K562 (cell line): ENCODE measurements at regions not wholly inside any gene's neighbourhood (a gene's known extent, or its start where the extent isn't known, plus 50 kb on each side); places are given as distances from the start of the nearest gene placed in this dataset.

Experiments
- CBX1 ChIP-seq: sonication (generic); IDR thresholded peaks from 2 replicates; pipeline ENCODE4 v1.6.1; 2016; ENCODE audit warnings: antibody characterized with exemption, low read depth, mild to moderate bottlenecking
- CCAR2 ChIP-seq: fragments of 200-400 bp; formaldehyde crosslinking; IDR thresholded peaks from 2 replicates; pipeline ENCODE4 v1.6.1; 2017; ENCODE audit warnings: mild to moderate bottlenecking, low read depth, low read length
- CHCHD3 ChIP-seq: fragments of 250-450 bp; sonication (Bioruptor Pico); IDR thresholded peaks from 2 replicates; pipeline ENCODE4 v2.1.2; 2022; ENCODE audit warnings: mild to moderate bottlenecking
- ELF4 ChIP-seq: fragments of 450-650 bp; formaldehyde crosslinking; IDR thresholded peaks from 2 replicates; pipeline ENCODE4 v1.4.0; 2022; ENCODE audit warnings: missing genetic modification characterization
- HNRNPH1 ChIP-seq: fragments of 200-400 bp; formaldehyde crosslinking; optimal IDR thresholded peaks from 2 replicates; pipeline ENCODE3; 2017; ENCODE audit warnings: low read depth, mild to moderate bottlenecking, low read length, moderate library complexity
- MYNN ChIP-seq, 2 experiments: sonication (generic); formaldehyde crosslinking in 1 of 2; IDR thresholded peaks; 2 replicates each; pipeline versions ENCODE4 v1.5.0 to v1.6.1; 2016 to 2020; ENCODE audit warnings: antibody characterized with exemption in 1 of 2, missing genetic modification reagents in 1 of 2
- RBM15 ChIP-seq: fragments of 200-400 bp; formaldehyde crosslinking; IDR thresholded peaks from 2 replicates; pipeline ENCODE4 v1.6.1; 2018; ENCODE audit warnings: mild to moderate bottlenecking, low read length, moderate library complexity; ENCODE audit not compliant: insufficient read depth
- TRIM24 ChIP-seq, 2 experiments: fragments of 450-650 bp; IDR thresholded peaks; 2 replicates each; pipeline ENCODE4 v1.6.1; 2016
- ZNF431 ChIP-seq: sonication (generic); formaldehyde crosslinking; IDR thresholded peaks from 2 replicates; pipeline ENCODE4 v1.8.0; 2022; ENCODE audit warnings: mild to moderate bottlenecking, missing genetic modification reagents
- ZNF696 ChIP-seq: fragments of 250-450 bp; sonication (Bioruptor Pico); conservative IDR thresholded peaks from 2 replicates; pipeline ENCODE4 v1.4.0; 2020; ENCODE audit warnings: mild to moderate bottlenecking, moderate library complexity
- TF ChIP-seq, protein P1 (sequence below): fragments of 450-650 bp; formaldehyde crosslinking; IDR thresholded peaks from 2 replicates; pipeline ENCODE4 v1.4.0; 2022; ENCODE audit warnings: missing genetic modification characterization
- TF ChIP-seq, protein P2 (sequence below): fragments of 250-450 bp; sonication (Bioruptor Pico); IDR thresholded peaks from 2 replicates; pipeline ENCODE4 v1.8.0; 2021; ENCODE audit warnings: mild to moderate bottlenecking, moderate library complexity
- TF ChIP-seq, protein P3 (sequence below): fragments of 450-650 bp; IDR thresholded peaks from 2 replicates; pipeline ENCODE4 v1.6.1; 2016; ENCODE audit warnings: mild to moderate bottlenecking, moderate library complexity

DNA sequence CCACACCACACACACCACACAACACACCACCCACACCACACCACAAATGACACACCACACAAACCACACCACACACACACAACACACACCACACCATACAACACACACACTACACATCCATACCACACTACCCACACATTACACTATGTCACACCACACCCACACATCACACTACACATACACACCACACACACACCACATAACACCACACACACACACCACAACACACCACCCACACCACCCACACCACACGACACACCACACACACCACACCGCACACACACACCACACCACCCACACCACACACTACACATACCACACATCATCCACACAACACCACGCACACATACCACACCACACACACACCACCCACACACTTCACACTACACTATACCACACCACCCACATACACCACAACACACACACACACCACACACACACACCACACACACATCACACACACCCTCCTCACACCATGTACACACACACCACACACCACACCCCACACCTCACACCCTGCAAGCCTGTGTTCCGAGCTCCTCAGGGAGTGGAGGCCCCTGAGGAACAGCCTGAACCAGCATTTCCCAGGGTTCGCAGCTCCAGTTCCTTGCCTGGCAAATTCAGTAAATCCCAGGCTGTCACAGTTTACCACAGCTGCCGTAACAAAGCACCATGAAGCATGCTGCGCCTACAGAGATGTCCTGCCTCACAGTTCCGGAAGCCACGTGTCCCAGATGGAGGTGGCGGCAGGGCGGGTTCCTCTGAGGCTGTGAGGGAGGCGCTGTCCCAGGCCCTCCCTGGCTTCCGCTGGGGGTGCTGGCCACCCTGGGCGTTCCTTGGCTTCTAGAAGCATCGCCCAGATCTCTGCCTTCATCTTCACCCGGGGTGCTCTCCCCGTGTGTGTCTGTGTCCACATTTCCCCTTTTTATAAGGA is 69.8 kb upstream of the ATP5PO start (continued):
- TF ChIP-seq, protein P1, sequence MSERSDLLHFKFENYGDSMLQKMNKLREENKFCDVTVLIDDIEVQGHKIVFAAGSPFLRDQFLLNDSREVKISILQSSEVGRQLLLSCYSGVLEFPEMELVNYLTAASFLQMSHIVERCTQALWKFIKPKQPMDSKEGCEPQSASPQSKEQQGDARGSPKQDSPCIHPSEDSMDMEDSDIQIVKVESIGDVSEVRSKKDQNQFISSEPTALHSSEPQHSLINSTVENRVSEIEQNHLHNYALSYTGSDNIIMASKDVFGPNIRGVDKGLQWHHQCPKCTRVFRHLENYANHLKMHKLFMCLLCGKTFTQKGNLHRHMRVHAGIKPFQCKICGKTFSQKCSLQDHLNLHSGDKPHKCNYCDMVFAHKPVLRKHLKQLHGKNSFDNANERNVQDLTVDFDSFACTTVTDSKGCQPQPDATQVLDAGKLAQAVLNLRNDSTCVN = peak; percentile 67; the same call in 1 of the 2 replicates
- no peak for TF ChIP-seq ZNF431 (CRISPR knock-in tag)
- no peak for TF ChIP-seq CBX1
- TF ChIP-seq, protein P2, sequence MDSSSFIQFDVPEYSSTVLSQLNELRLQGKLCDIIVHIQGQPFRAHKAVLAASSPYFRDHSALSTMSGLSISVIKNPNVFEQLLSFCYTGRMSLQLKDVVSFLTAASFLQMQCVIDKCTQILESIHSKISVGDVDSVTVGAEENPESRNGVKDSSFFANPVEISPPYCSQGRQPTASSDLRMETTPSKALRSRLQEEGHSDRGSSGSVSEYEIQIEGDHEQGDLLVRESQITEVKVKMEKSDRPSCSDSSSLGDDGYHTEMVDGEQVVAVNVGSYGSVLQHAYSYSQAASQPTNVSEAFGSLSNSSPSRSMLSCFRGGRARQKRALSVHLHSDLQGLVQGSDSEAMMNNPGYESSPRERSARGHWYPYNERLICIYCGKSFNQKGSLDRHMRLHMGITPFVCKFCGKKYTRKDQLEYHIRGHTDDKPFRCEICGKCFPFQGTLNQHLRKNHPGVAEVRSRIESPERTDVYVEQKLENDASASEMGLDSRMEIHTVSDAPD (CRISPR knock-in tag) = no peak
- TF ChIP-seq RBM15 = no peak
- TF ChIP-seq, protein P3, sequence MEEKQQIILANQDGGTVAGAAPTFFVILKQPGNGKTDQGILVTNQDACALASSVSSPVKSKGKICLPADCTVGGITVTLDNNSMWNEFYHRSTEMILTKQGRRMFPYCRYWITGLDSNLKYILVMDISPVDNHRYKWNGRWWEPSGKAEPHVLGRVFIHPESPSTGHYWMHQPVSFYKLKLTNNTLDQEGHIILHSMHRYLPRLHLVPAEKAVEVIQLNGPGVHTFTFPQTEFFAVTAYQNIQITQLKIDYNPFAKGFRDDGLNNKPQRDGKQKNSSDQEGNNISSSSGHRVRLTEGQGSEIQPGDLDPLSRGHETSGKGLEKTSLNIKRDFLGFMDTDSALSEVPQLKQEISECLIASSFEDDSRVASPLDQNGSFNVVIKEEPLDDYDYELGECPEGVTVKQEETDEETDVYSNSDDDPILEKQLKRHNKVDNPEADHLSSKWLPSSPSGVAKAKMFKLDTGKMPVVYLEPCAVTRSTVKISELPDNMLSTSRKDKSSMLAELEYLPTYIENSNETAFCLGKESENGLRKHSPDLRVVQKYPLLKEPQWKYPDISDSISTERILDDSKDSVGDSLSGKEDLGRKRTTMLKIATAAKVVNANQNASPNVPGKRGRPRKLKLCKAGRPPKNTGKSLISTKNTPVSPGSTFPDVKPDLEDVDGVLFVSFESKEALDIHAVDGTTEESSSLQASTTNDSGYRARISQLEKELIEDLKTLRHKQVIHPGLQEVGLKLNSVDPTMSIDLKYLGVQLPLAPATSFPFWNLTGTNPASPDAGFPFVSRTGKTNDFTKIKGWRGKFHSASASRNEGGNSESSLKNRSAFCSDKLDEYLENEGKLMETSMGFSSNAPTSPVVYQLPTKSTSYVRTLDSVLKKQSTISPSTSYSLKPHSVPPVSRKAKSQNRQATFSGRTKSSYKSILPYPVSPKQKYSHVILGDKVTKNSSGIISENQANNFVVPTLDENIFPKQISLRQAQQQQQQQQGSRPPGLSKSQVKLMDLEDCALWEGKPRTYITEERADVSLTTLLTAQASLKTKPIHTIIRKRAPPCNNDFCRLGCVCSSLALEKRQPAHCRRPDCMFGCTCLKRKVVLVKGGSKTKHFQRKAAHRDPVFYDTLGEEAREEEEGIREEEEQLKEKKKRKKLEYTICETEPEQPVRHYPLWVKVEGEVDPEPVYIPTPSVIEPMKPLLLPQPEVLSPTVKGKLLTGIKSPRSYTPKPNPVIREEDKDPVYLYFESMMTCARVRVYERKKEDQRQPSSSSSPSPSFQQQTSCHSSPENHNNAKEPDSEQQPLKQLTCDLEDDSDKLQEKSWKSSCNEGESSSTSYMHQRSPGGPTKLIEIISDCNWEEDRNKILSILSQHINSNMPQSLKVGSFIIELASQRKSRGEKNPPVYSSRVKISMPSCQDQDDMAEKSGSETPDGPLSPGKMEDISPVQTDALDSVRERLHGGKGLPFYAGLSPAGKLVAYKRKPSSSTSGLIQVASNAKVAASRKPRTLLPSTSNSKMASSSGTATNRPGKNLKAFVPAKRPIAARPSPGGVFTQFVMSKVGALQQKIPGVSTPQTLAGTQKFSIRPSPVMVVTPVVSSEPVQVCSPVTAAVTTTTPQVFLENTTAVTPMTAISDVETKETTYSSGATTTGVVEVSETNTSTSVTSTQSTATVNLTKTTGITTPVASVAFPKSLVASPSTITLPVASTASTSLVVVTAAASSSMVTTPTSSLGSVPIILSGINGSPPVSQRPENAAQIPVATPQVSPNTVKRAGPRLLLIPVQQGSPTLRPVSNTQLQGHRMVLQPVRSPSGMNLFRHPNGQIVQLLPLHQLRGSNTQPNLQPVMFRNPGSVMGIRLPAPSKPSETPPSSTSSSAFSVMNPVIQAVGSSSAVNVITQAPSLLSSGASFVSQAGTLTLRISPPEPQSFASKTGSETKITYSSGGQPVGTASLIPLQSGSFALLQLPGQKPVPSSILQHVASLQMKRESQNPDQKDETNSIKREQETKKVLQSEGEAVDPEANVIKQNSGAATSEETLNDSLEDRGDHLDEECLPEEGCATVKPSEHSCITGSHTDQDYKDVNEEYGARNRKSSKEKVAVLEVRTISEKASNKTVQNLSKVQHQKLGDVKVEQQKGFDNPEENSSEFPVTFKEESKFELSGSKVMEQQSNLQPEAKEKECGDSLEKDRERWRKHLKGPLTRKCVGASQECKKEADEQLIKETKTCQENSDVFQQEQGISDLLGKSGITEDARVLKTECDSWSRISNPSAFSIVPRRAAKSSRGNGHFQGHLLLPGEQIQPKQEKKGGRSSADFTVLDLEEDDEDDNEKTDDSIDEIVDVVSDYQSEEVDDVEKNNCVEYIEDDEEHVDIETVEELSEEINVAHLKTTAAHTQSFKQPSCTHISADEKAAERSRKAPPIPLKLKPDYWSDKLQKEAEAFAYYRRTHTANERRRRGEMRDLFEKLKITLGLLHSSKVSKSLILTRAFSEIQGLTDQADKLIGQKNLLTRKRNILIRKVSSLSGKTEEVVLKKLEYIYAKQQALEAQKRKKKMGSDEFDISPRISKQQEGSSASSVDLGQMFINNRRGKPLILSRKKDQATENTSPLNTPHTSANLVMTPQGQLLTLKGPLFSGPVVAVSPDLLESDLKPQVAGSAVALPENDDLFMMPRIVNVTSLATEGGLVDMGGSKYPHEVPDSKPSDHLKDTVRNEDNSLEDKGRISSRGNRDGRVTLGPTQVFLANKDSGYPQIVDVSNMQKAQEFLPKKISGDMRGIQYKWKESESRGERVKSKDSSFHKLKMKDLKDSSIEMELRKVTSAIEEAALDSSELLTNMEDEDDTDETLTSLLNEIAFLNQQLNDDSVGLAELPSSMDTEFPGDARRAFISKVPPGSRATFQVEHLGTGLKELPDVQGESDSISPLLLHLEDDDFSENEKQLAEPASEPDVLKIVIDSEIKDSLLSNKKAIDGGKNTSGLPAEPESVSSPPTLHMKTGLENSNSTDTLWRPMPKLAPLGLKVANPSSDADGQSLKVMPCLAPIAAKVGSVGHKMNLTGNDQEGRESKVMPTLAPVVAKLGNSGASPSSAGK = peak; percentile 47
- 0 out of 4 replicates have a peak, but pooled peaks of 1 of the 2 experiments have one; percentile 45 for TF ChIP-seq TRIM24 (IDR thresholded peaks at IDR 0.05)
- no peak for TF ChIP-seq CHCHD3 (CRISPR knock-in tag)
- no peak for TF ChIP-seq HNRNPH1
- no peak for TF ChIP-seq MYNN (IDR thresholded peaks at IDR 0.05)
- no peak for TF ChIP-seq MYNN (CRISPR knock-in tag; IDR thresholded peaks at IDR 0.05)
- TF ChIP-seq CCAR2 = no peak
- peak; percentile 63; the same call in 1 of the 2 replicates for TF ChIP-seq ELF4 (CRISPR knock-in tag)
- no peak for TF ChIP-seq ZNF696 (CRISPR knock-in tag)
